ENCODE measurements at regions not wholly inside any gene's neighbourhood (a gene's known extent, or its start where the extent isn't known, plus 50 kb on each side); places are given as distances from the start of the nearest gene placed in this dataset.

GRCh38 chr13:85575110-85575509 lies 224.1 kb downstream of the SLITRK6 start:
- TF ChIP-seq CTCF (conservative IDR thresholded peaks at IDR 0.05; ENCODE audit: low read depth, low read length) = no peak
- H3K4me3 ChIP-seq (ENCODE audit: low read length) = no peak overlapping the region
- no peak for DNase-seq (ENCODE audit: low read depth)

GRCh38 chr13:85567909-85568308 lies 231.3 kb downstream of the SLITRK6 start:
- TF ChIP-seq CTCF (conservative IDR thresholded peaks at IDR 0.05; ENCODE audit: low read depth, low read length) = no peak

GRCh38 chr13:85565652-85566051 lies 233.6 kb downstream of the SLITRK6 start:
- TF ChIP-seq CTCF (conservative IDR thresholded peaks at IDR 0.05; ENCODE audit: low read depth, low read length) = no peak
- DNase-seq (ENCODE audit: low read depth) = no peak
- H3K4me3 ChIP-seq (ENCODE audit: low read length) = no peak overlapping the region

More at GRCh38 chr13:85567909-85568308, 231.3 kb downstream of the SLITRK6 start:
- no peak for DNase-seq (ENCODE audit: low read depth)
- no peak overlapping the region for H3K4me3 ChIP-seq (ENCODE audit: low read length)

GRCh38 chr13:85564598-85564997 lies 234.6 kb downstream of the SLITRK6 start:
- no peak for TF ChIP-seq CTCF (conservative IDR thresholded peaks at IDR 0.05; ENCODE audit: low read depth, low read length)
- DNase-seq (ENCODE audit: low read depth) = no peak
- H3K4me3 ChIP-seq (ENCODE audit: low read length) = no peak overlapping the region

GRCh38 chr13:85562282-85562681 lies 236.9 kb downstream of the SLITRK6 start:
- no peak for TF ChIP-seq CTCF (conservative IDR thresholded peaks at IDR 0.05; ENCODE audit: low read depth, low read length)
- no peak for DNase-seq (ENCODE audit: low read depth)
- no peak overlapping the region for H3K4me3 ChIP-seq (ENCODE audit: low read length)

GRCh38 chr13:85557691-85558467 lies 241.3 kb downstream of the SLITRK6 start:
- no peak for DNase-seq (ENCODE audit: low read depth)
- TF ChIP-seq CTCF (conservative IDR thresholded peaks at IDR 0.05; ENCODE audit: low read depth, low read length) = no peak
- no peak overlapping the region for H3K4me3 ChIP-seq (ENCODE audit: low read length)

GRCh38 chr13:85551012-85551411 lies 248.2 kb downstream of the SLITRK6 start:
- no peak for DNase-seq (ENCODE audit: low read depth)
- no peak for TF ChIP-seq CTCF (conservative IDR thresholded peaks at IDR 0.05; ENCODE audit: low read depth, low read length)
- H3K4me3 ChIP-seq (ENCODE audit: low read length) = no peak overlapping the region

All from retinal pigment epithelial cell (primary cell).